C1 segment of cervical spinal cord (tissue), 14 donors: ENCODE measurements at regions not wholly inside any gene's neighbourhood (a gene's known extent, or its start where the extent isn't known, plus 50 kb on each side); places are given as distances from the start of the nearest gene placed in this dataset.
"Not testable (repeated sequence)": the region's sequence is repeated elsewhere in the genome, so short reads cannot be mapped to it uniquely, and the experiment has no call there.

Source experiments
- DNase-seq, 14 donors: peaks; one replicate each; lab custom pipeline; 2025; lab: John Stamatoyannopoulos, UW

DNA sequence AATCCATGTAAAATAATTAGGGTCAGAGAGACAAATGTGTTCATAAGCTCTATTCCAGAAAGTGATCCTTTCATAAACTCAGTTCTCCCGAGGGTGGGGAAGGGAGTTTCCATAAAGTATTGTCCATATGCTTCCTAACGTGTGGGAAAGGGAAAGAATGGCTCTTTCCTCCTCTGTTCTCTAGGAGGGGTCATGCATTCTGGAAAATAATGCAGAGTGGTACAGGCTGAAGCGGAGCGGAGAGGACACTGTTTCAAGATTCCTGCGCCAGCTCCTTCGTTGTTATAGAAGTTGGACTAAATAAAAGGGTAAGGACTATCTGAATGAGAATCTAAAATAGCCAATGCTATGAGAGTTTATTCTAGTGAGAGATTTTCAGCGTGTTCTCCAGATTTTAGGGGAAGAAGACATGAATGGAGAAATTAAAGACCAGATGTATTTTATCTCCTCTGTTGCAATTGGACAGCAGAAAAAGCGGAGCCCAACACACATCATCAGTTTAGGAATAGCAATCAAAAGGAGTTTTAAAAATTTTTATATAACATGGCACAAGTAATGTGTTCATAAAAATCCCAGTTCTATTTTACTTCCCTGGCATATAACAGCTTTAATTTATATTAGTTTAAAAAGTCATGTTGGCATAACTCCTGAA is 166.9 kb upstream of the MPDZ start:
- no peak for DNase-seq

DNA sequence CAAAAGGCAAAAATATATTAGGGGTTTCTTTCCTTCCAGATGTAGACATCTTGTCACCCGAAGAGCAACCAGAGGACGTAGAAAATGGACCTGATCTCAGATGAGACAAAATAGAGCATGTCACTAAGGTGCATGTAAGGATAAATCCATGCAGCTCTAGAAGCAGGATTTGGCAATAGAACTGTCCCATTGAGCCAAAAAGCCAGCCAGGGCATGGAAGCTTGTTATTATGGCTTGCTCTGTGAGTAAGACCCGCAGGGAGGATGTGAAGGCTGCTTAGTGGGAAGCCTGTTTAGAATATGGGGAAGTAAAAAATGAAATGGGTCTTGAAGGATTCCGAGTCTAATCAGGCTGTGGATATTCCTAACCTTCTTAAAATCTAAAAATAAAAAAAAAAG is 165.6 kb upstream of the MPDZ start:
- peak in 5 of 14 donors; percentile 9 to 85 (median 17) for DNase-seq

DNA sequence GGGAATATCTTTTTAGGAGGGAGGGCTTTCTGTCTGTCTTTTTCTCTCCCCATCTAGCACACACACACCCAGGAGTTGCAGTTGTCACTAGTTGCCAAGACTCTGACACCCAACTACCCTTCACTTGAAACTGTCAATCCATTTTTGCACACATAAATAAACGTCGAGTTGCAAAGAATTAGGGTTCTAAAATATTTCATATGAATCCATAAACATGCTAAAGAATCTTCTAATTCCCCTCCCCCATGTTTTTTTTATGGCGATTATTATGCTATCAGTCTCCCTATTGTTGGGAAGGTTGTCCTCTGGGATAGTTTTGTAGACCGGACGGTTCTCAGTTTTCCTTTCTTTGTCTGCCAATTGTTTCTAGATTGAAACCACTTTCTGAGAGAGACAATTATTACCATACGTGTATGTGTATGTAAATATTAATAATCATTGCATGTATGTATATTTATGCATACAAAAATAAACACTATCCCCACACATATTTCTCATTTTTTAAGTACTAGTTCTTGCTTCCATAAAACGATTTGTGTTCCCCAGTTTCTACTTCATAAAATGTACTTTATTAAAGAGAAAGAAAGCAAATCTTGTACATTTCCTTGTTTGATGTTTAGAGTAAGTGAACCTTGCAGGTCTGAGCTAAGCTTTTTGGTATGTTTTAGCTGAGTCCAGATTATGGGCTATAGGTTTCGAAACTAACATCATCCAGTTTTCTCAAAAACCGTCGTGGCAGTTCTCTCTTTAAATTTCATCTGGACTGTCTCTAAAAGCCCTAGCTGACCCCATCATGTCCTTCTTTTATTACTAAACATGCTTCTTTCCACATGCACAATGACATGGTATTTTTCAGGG is 165.0 kb upstream of the MPDZ start:
- DNase-seq, result peak in 1 of 14 donors; percentile 48

DNA sequence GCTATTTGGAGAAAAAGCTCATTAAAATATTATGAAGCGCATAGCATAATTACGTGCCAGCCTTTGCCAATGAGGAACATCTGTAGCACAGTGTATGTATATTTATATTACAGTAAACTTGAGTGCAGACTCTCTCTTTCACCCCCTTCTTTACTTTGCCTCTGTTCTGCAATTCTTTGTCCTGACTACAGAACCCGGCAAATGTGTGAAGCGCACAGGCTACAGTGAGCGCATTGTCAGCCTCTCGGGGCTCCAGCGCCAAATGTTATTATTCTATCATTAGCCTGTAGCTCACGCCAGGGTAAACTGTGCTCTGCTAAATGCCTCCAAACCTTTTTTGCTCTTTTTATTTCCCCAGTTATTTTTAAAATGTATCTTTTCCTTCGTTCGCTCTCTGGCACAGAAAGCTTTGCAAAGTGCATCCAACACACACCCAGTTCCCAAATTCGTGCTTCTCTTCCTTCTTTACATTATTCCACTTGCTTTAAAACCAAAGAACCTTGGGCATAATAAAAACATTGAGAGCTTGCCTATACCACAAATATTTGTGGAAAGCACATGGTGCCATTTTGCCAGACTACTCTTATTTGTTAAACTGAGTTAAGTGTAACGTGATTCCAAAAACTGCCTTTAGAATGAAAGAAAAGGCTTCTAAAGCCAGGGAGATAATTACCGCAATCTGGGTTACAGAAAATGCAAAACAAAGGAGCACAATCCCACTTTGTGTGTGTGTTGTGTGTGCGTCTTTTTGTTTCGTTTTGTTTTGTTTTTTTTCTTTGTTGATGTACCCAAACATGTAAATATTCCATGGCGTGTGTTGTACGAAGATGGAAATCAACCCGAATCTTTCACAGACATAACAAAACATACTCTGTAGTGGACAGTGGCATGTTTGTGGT is 164.1 kb upstream of the MPDZ start:
- peak in 8 of 14 donors; percentile 22 to 65 (median 40) for DNase-seq

DNA sequence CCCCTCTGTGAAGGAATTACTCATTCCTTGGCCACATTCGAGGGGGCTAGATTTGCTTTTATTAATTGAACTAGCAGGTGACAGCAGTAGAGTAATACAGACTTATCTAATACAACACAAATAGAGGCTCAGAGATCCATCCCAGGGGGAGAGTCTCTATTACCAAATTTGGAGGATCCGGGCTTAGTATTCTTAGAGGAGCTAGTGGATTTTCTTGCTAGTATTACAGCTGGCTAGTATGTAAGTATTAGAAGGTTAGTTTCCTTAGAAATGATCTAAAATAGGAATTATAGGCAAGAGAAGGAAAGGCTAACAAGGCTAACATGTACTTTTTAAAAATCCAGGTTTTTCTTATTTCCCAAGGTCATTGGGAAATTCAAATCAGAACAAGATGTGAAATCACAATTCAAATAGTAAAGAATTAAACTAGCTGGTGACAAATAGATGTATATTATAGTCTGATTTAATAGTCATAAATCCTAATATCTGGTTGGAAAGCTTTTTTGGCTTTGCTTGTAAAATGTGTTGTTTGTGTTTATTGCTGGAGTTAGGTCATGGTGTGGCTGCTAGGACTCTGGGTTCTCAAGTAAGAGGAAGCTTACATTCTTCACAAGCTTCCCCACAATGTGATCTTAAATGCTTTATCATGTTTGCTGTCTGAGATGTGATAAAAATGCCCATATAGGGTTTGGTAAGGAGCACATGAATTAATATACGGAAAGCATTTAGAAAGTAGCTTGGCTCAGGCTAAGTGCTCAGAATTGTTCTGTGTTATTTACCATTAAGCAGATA is 160.4 kb upstream of the MPDZ start:
- DNase-seq, result no peak

DNA sequence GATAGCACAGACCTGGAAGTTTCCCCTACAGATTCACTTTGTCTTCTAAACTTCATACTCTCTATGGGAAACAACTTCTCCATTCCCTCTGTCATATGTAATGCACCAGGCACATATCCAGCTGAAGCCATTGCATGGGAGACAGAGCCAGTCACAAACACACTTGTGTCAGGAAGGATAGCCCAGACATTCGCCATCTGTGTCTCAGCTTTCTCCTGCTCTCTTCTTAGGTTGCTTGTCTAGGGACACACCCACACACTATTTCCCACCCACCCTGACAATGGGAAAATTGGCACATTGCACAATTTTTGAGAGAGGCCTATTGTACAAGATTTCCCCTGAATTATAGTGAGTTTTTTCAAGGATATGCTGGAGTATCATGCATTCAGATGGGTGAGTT is 158.4 kb upstream of the MPDZ start:
- no peak for DNase-seq

DNA sequence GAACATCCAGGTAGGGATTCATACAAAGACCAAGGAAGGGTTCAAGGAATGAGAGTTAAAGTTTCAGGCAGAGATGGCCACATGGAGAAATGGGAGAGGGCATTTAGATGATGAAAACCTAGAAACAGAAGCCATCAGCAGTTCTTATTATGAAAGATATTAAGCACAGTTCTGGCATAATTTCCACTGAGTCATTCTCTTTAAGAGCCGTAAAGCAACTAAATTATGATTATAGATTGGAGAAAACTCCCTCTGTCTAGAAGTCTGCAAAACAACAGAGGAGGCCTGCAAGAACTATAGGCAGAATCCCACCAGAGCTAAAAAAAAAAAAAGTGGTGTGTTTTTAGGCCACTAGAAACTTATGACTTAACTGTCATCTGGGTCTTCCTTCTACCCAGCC is 157.1 kb upstream of the MPDZ start:
- DNase-seq, result no peak

DNA sequence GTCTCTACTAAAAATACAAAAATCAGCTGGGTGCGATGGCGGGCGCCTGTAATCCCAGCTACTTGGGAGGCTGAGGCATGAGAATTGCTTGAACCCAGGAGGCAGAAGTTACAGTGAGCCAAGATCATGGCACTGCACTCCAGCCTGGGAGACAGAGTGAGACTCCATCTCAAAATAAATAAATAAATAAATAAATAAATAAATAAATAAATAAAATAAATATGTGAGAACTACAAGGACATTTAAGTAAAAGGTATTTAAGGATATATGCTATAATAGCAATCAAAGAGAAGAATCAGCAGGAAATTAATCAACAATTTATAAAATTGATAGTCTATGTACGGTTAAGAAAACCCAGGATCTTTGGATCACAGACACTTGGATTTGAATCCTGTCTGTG is 154.0 kb upstream of the MPDZ start:
- not testable (repeated sequence) for DNase-seq

DNA sequence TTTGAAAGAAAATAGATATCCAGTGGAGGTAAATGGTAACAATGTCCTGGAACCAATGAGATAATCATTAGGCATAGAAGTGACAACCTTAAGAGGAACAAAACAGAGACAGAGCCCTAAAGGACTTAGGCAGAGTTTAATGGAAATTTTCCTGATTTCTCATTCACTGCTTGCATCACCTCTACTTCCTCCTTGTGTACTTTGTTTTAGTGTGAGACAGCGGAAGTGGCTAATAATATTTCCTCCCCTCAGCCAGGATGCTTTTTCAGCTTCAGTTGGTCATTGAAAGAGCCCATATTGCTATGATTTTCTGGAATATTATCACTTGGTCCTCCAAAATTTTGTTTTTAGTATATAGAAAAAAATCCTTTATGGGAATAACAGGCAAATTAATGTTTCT is 153.4 kb upstream of the MPDZ start:
- DNase-seq, result no peak

DNA sequence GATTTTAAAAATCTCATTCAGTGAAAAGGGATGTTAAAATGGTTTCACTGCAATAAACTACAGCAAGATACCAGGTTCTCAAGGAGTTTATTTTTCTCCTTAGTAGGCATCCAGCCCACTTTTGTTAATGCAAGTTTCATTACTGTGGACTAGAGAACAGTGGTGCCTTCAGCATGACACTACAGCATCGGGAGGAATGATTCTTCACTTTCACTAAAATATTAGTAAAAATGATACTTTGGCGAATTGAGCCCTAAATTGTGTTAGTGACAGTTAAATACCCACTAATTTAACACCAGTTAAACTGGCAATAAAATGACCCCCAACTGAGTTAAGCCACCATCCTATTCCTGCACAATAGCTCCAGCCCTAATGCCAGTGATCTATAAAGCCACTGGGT is 152.2 kb upstream of the MPDZ start:
- no peak for DNase-seq

DNA sequence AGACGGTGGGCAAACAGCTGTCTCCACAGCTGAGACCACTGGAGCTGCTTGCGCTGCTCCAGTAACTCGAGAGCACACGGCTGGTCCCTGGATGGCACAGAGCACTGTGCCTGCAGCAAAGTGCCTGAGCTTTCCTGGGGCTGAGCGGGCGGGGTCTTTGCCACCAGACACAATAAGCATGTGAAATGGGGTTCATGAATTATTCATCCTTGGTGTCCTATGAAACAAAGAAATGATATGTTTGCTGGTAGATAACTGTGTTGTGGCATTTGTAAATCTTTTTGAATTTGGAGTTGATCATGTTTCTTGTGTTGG is 151.7 kb upstream of the MPDZ start:
- DNase-seq, result peak in 6 of 14 donors; percentile 2 to 27 (median 19)

DNA sequence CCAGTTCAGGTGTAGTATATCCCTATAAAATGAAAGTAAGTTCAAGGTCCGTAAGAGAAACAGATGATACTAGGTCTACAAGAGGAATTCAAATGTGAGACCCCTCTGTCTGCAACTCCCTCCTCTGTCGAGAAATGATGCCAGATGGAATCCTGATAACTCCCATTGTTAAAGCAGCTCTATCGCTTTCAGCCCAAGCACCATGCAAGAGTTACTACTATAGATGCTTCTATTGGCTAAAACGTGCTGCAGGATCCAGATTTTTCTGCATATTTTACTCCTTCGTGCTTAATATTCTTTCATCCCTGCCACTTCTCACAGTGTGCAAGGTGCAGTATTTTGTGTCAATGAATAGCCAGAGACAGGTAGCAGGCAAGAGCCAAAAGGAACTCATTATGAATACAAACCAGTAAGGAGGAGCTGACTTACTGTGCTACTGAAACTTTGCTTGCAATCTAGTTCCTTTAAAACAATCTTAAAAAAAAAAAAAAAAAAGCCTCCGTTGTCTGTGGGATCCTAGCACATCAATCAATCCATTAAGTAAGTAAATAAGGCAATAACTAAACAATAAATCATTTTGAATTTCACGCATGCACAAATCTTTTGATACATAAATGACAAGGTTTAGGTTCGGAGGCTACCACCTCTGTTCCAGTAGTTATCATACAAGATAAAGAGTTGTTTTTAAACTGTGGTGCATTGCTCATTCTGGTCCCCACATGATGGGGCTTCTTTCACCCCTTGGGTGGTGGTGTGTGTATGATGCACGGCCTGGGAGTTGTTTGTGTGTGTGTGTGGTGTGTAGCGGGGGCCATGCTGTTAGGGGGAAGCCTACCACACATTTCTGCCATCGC is 151.1 kb upstream of the MPDZ start:
- DNase-seq, result no peak

DNA sequence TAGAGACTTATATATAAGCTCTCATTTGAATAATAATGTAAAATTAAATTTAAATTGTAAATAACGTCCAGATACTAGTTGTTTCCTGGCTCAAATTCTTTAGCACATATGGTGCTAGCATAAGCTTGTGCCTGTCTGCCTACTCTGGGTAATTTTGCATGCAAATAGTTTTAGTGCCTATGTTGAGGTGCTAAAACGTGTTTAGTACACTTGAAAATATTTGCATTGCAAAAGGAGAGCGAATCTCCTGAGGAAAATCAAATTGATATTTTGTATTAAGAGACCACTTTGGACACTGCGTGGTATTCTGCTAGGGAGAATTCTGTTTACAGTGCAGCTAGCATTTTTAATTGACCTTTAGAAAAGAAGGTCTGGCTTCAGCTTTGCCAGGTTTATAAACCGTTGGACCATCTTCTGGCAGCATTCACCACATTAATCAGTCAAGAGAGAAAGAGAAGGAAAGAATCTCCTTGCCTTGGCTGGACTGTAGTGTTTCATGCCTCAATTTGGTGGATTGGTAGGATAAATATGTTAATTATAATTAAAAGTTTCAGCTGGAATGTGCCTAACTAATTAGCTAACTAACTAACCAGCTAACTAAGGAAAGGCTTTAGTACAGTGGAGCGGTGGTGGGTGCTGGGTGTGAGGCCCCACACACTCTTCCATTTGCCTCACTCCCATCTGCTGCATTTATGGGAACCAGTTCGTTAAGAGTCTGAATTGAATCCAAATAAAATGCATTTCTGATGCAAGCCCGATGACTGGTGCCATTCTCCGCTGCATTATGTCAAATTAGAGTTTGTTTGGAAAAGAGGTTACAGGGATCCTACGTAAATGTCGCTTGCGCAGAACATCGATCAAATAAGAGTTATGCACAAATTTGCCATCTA is 150.1 kb upstream of the MPDZ start:
- peak in 3 of 14 donors; percentile 14 to 68 (median 27) for DNase-seq

DNA sequence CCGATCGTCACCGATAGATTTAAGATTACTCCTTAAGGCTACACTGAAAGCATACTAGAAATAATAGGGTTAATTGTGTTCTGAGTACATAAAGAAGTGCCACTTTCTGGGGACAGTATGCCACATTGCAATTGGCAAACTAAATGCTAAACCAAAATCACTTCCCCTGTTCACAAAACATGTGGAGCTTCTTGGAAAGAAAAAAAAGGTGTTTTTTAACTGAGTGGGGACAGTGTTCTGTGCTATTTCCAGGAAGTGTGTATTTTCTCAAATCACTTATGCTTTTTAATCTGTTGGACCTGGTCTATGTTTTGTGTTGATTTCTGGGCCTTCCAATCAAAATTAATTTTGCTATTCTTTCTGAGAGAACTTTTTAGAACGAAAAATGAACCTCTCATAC is 149.3 kb upstream of the MPDZ start:
- peak in 1 of 14 donors; percentile 43 for DNase-seq

DNA sequence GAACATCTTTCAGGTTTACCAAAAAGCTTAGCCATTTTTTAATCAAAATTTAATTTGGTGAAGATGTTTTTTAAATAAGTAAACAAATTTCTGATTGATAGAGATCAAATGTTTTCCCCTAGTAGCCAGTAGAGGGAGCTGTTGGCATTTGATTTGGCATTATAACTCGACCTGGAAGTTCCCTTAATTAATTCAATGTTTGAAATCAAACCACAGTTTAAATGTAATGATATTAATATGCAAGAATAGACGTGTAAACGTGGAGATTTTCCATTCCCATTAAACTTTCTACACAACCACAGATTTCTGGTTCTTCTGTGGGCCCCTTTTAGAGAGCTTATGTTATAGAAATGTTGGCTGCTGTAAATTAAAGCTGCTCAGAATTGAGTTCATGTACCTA is 148.1 kb upstream of the MPDZ start:
- peak in 2 of 14 donors; percentile 39 to 55 for DNase-seq

DNA sequence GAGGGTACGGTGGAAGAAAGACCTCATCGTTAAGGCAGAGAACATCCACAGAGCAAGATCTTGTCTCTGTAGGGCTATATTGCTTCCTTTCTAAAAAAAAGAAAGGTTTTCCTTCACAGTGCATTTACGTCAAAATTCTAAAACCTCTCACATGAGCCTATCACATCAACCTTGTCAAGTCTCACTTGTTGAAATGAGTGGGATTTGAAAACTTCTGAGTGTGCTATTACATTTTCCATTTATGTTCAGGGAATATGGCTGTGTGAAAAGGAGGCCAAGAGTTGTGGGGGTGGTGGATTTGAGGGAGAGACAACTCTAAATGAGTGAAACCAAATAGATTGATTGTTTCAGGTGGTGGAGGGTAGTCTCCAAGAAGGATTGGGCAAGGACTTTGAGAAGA is 147.1 kb upstream of the MPDZ start:
- DNase-seq, result no peak

DNA sequence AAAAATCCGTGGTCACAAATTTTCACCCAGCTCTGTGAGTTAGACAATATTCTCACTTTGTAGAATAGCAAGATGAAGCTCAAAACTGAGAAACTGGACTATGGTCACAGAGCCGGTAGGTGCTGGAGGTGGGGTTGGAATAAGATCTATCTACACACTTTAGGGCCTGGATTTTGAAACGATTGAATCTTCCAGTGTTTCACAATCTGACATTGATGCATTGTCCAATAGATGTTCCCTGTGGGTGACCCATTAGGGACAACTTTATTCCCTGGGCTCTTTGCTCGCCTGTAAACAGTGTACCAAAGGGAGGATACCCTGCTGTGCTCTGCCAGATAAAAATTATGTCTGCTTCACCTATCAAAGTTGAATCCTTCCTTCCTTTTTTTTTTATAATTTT is 145.4 kb upstream of the MPDZ start:
- DNase-seq, result no peak

DNA sequence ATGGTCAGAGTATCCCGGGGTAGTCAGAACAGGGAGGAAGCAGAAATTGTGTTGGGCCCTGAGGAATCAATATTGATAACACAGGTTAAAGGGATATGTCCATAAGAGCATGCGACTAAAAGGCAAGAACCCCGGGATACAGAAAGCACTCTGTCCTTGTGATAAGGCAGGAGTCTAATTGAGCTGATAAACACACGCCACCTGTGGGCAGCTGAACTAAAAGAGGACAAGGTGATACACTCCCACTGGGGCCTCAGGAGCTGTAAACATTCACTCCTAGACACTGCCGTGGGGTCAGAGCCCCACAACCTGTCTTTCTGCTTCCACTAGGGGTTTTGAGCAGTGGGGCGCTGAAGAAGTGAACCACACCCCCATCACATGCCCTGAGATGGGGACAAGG is 144.7 kb upstream of the MPDZ start:
- no peak for DNase-seq

DNA sequence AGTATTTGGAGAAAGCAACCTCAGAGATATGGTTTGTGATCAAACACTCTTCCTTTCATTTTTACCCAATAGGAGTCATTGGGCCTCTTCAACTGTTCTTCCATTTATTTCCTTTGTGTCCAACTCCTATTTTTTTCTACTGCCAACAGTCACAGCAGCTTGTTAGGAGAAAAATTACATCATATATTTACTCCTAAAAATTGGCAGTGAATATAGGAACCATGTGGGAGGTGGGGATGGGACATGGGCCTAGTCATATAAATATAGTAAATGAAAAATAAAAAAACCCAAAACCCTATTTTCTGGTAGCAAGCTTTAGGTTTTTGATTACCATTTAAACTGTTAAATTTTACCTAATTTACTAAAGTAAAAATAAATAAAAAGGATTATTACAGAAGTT is 134.9 kb upstream of the MPDZ start:
- no peak for DNase-seq
